ENCODE measurements at regions not wholly inside any gene's neighbourhood (a gene's known extent, or its start where the extent isn't known, plus 50 kb on each side); places are given as distances from the start of the nearest gene placed in this dataset.

- no peak for TF ChIP-seq CTCF (IDR thresholded peaks at IDR 0.05)
- TF ChIP-seq ZFX (IDR thresholded peaks at IDR 0.05; ENCODE audit: borderline replicate concordance), result no peak
Measured at GRCh38 chr11:32229576-32230240, 138.8 kb downstream of the RCN1 start.

Data from 22Rv1 (cell line).